GM12878 (cell line): ENCODE measurements at regions not wholly inside any gene's neighbourhood (a gene's known extent, or its start where the extent isn't known, plus 50 kb on each side); places are given as distances from the start of the nearest gene placed in this dataset.

Experiments used
- ATAC-seq: fragments of 200-7000 bp; cut with Tn5 transposase; 3 replicates; pipeline ENCODE4 v1.9.1; 2020; ENCODE audit warnings: mild to moderate bottlenecking, moderate library complexity
- BruUV-seq: library from RNA; stranded (reverse); fragments of 400-500 nt; replicated peaks from 2 replicates; lab custom pipeline; 2021; lab: Mats Ljungman, UMichigan
- CTCF ChIA-PET: fragments of 300-600 bp; sonication (Branson Sonifier 250); formaldehyde crosslinking; extraction: SDS; loops from one replicate; lab custom pipeline; 2021; ENCODE audit warnings: inconsistent platforms; lab: Yijun Ruan, JAX
- POLR2A ChIA-PET: fragments of 350-600 bp; formaldehyde crosslinking; extraction: SDS; loops from one replicate; lab custom pipeline; 2021; ENCODE audit warnings: inconsistent platforms; lab: Charles Lee
- RAD21 ChIA-PET: fragments of 300-600 bp; sonication (Branson Sonifier 250); formaldehyde crosslinking; loops from one replicate; lab custom pipeline; 2023; ENCODE audit warnings: antibody characterized with exemption; ENCODE audit not compliant: unreplicated experiment; lab: Charles Lee
- SMC1A ChIA-PET: fragments of 300-600 bp; sonication (Branson Sonifier 250); formaldehyde crosslinking; loops from one replicate; lab custom pipeline; 2023; ENCODE audit not compliant: unreplicated experiment, uncharacterized antibody; lab: Charles Lee
- DNase-seq: peaks from one replicate; pipeline ENCODE4 v3.0.0-alpha.2; 2011; ENCODE audit warnings: low read depth, low spot score
- FAIRE-seq: peaks from 3 replicates; lab custom pipeline; 2011; peaks lifted over from hg19 to GRCh38; lab: Jason Lieb, UNC
- H2AFZ ChIP-seq: 2 replicates; pipeline ENCODE4 v1.6.0; 2011; ENCODE audit warnings: low read depth, low read length, control low read depth; ENCODE audit not compliant: control insufficient read depth
- H3K27ac ChIP-seq: 2 replicates; pipeline ENCODE4 v1.5.1; 2011; ENCODE audit warnings: control low read depth; ENCODE audit not compliant: control insufficient read depth, insufficient read depth
- H3K27me3 ChIP-seq, 2 experiments: replicated peaks in 1 of 2; 2 replicates each; pipeline versions ENCODE4 v1.6.0 to v1.6.1; 2011; ENCODE audit warnings: low read length in 1 of 2; ENCODE audit not compliant: control insufficient read depth in 2 of 2, insufficient read depth in 2 of 2
- H3K36me3 ChIP-seq, 2 experiments: 2 replicates each; pipeline ENCODE4 v1.5.1; 2011; ENCODE audit warnings: low read length in 1 of 2; ENCODE audit not compliant: control insufficient read depth in 2 of 2, insufficient read depth in 2 of 2
- H3K4me1 ChIP-seq: 2 replicates; pipeline ENCODE4 v1.6.1; 2011; ENCODE audit warnings: mild to moderate bottlenecking, low read length, moderate library complexity, mixed read lengths; ENCODE audit not compliant: control insufficient read depth, insufficient read depth
- H3K4me2 ChIP-seq: 2 replicates; pipeline ENCODE4 v1.6.0; 2011; ENCODE audit warnings: control low read depth; ENCODE audit not compliant: control insufficient read depth, insufficient read depth
- H3K4me3 ChIP-seq: fragments of 200-600 bp; sonication (generic); 2 replicates; pipeline ENCODE4 v1.5.1; 2016
- H3K79me2 ChIP-seq: 2 replicates; pipeline ENCODE4 v1.6.0; 2011; ENCODE audit warnings: low read length; ENCODE audit not compliant: control insufficient read depth, insufficient read depth
- H3K9ac ChIP-seq: 2 replicates; pipeline ENCODE4 v1.8.0; 2011; ENCODE audit warnings: low read length, control low read depth, mixed read lengths; ENCODE audit not compliant: control insufficient read depth, insufficient read depth
- H3K9me3 ChIP-seq: replicated peaks from 3 replicates; pipeline ENCODE4 v1.5.1; 2011; ENCODE audit warnings: mild to moderate bottlenecking, low read length; ENCODE audit not compliant: control insufficient read depth, insufficient read depth
- H4K20me1 ChIP-seq: 2 replicates; pipeline ENCODE4 v1.6.0; 2011; ENCODE audit not compliant: control insufficient read depth, insufficient read depth
- IKZF2 ChIP-seq, 2 experiments: fragments of 450-650 bp; IDR thresholded peaks; 2 replicates each; pipeline ENCODE4 v1.6.1; 2017; ENCODE audit warnings: mild to moderate bottlenecking in 2 of 2, moderate library complexity in 2 of 2
- RELA ChIP-seq: fragments of 450-650 bp; IDR thresholded peaks from 2 replicates; pipeline ENCODE4 v1.8.0; 2014; ENCODE audit warnings: borderline replicate concordance; ENCODE audit not compliant: partially characterized antibody
- TCF12 ChIP-seq: IDR thresholded peaks from 2 replicates; pipeline ENCODE4 v1.6.1; 2011; ENCODE audit warnings: low read depth, mild to moderate bottlenecking, low read length
- WGBS: methylation state at CpG from one replicate; pipeline ENCODE4 v1.1.6; 2016; ENCODE audit warnings: low lambda C conversion rate; ENCODE audit not compliant: insufficient replicate concordance, insufficient coverage; ENCODE audit errors: missing lambda C conversion rate; 5-methylcytosine and 5-hydroxymethylcytosine counted together
- in situ Hi-C: fragments of 300-500 bp; cut with MboI; formaldehyde crosslinking; loops from 9 replicates; pipeline ENCODE4 v1.14.3; 2018; ENCODE audit warnings: mixed read lengths
- intact Hi-C: fragments of 100-400 bp; cut with micrococcal nuclease; formaldehyde crosslinking; loops from one replicate; pipeline ENCODE4 v1.14.2; 2022; ENCODE audit not compliant: unreplicated experiment

DNA sequence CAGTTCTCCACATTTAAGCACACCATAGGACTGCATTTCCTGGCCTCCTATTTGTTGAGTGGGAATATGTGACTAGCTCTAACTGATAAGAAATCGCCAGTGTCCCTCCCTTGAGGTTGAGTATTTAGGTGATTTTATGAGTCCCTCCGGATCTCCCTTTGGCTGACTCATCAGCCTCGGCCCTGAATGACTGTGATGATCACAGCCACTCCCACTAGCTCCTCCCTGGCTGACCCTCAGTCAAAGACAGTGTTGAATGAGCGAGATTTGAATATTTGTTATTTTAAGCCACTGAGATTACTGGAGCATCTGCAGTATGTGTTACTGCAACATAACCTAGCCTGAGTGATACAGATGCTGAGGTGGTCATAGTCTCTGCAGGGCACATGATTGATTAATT, 515.3 kb downstream of the EPHB1 start:
- Histone ChIP-seq H3K4me1 (peaks cover 5% of the 10 kb centered on the region; the same call in 1 of the 2 replicates), H3K9ac (no peak overlapping the region), H3K4me3 (no peak overlapping the region), H3K9me3 (no peaks in the 10 kb centered on the region), H3K79me2 (no peaks in the 10 kb centered on the region), H4K20me1 (no peaks in the 10 kb centered on the region), H2AFZ (no peak overlapping the region), H3K27ac (no peak overlapping the region), H3K27me3 (no peaks in the 10 kb centered on the region), H3K36me3 (no peaks in the 10 kb centered on the region), H3K4me2 (no peak overlapping the region)
- ChIA-PET RAD21 (interaction anchor here (0.7 to 2.1 kb wide), 5 partner anchors 84 to 515 kb away, joined by 3 to 6 read pairs (median 3); partner anchors contain the start of gene EPHB1), CTCF (interaction anchor here (1.3 kb wide), 1 partner anchor 515 kb away, joined by 4 read pairs; the partner anchor contains the start of gene EPHB1), POLR2A (interaction anchor here (0.6 kb wide), 1 partner anchor 21 kb away, joined by 3 read pairs; no protein-coding TSS in a partner anchor), SMC1A (interaction anchor here (0.7 to 1.6 kb wide), 6 partner anchors 13 to 407 kb away, joined by 3 to 6 read pairs (median 3); no protein-coding TSS in a partner anchor)
- 0% methylated on average over 4 of the region's 4 CpGs for WGBS
- DNase-seq (peak; percentile 9), FAIRE-seq (no peak), ATAC-seq (peak; percentile 88)
- in situ Hi-C loops = no loop called here
- BruUV-seq = no TSS peak
- TF ChIP-seq IKZF2 (IDR thresholded peaks at IDR 0.05) = peak in 1 of 2 experiments; percentile 18; a peak in 1 of 4 replicates
- no peak for TF ChIP-seq RELA
- intact Hi-C loops = no loop called here

DNA sequence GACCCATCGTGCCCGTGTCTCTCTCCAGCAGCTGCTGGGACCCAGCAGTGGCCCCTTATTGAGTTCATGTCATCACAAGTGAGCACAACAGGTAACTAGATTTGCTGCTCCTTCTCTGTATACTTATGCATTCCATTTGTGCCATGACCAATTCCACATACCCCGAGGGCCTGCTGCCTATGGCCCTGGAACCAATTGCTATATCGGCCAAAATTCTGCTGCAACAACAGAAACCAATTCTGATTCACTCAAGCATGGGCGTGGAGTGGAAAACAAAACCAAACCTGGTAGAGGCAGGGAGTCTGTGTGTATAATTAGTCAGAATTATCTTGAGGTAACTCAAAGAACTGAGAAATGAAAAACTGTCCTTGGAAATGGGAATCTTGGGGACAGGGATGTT, 516.6 kb downstream of the EPHB1 start:
- H3K36me3 ChIP-seq = no peaks in the 10 kb centered on the region
- ChIA-PET RAD21 (interaction anchor here (1.3 to 2.1 kb wide), 2 partner anchors 192 to 517 kb away, joined by 3 to 5 read pairs; partner anchors contain the start of gene EPHB1), CTCF (no interaction called here), SMC1A (interaction anchor here (1.4 kb wide), 2 partner anchors 11 to 114 kb away, joined by 3 to 6 read pairs; no protein-coding TSS in a partner anchor)
- TF ChIP-seq TCF12 (no peak), IKZF2 (IDR thresholded peaks at IDR 0.05) (peak in 1 of 2 experiments; percentile 21; a peak in 1 of 4 replicates)
- TF ChIP-seq, all 136 proteins: peak for 1
- no peak overlapping the region for H3K4me2 ChIP-seq
- in situ Hi-C loops = no loop called here
- no peaks in the 10 kb centered on the region for H4K20me1 ChIP-seq
- POLR2A ChIA-PET = no interaction called here
- ATAC-seq (peak; percentile 43), FAIRE-seq (no peak), DNase-seq (no peak)
- H3K79me2 ChIP-seq = no peaks in the 10 kb centered on the region
- H3K4me3 ChIP-seq = no peak overlapping the region
- no peak overlapping the region for H3K9ac ChIP-seq
- no peaks in the 10 kb centered on the region for H3K27me3 ChIP-seq
- no TSS peak for BruUV-seq
- H2AFZ ChIP-seq = no peak overlapping the region
- WGBS = 3% methylated on average over 5 of the region's 5 CpGs
- intact Hi-C loops = no loop called here
- H3K4me1 ChIP-seq = peaks cover 5% of the 10 kb centered on the region; the same call in 1 of the 2 replicates
- H3K27ac ChIP-seq = no peak overlapping the region
- H3K9me3 ChIP-seq = no peaks in the 10 kb centered on the region
